WTC11 (cell line): ENCODE measurements at regions not wholly inside any gene's neighbourhood (a gene's known extent, or its start where the extent isn't known, plus 50 kb on each side); places are given as distances from the start of the nearest gene placed in this dataset.

Source experiments
- ATAC-seq: fragments of 200-7000 bp; cut with Tn5 transposase; 2 replicates; pipeline ENCODE4 v1.10.0; 2021; ENCODE audit warnings: mild to moderate bottlenecking, moderate library complexity
- CTCF ChIA-PET: fragments of 300-600 bp; sonication (Branson Sonifier 250); formaldehyde crosslinking; loops from one replicate; lab custom pipeline; 2021; ENCODE audit warnings: antibody characterized with exemption; lab: Charles Lee
- POLR2A ChIA-PET: fragments of 350-600 bp; sonication (Branson Sonifier 250); formaldehyde crosslinking; loops from one replicate; lab custom pipeline; 2021; ENCODE audit warnings: antibody characterized with exemption; lab: Charles Lee
- DNase-seq: peaks from one replicate; pipeline ENCODE4 v3.0.0; 2021; ENCODE audit warnings: low spot score
- H3K27ac Mint-ChIP-seq: 2 replicates; pipeline ENCODE4 v1.8.0; 2021; ENCODE audit warnings: mixed read lengths
- H3K27me3 Mint-ChIP-seq: 2 replicates; pipeline ENCODE4 v1.8.0; 2021; ENCODE audit warnings: low read depth, mild to moderate bottlenecking, moderate library complexity, mixed read lengths
- H3K36me3 Mint-ChIP-seq: 2 replicates; pipeline ENCODE4 v1.8.0; 2021; ENCODE audit warnings: mixed read lengths
- H3K4me1 Mint-ChIP-seq: 2 replicates; pipeline ENCODE4 v1.8.0; 2022; ENCODE audit warnings: mixed read lengths
- H3K4me3 Mint-ChIP-seq: 2 replicates; pipeline ENCODE4 v1.8.0; 2021; ENCODE audit warnings: mild to moderate bottlenecking, moderate library complexity, mixed read lengths
- H3K9me3 Mint-ChIP-seq: 2 replicates; pipeline ENCODE4 v1.8.0; 2021; ENCODE audit warnings: mixed read lengths
- AFF4 ChIP-seq: sonication (generic); formaldehyde crosslinking; IDR thresholded peaks from 2 replicates; pipeline ENCODE4 v1.8.1; 2023; ENCODE audit warnings: mild to moderate bottlenecking, missing genetic modification reagents, borderline replicate concordance
- ARID4B ChIP-seq: sonication (generic); formaldehyde crosslinking; IDR thresholded peaks from 2 replicates; pipeline ENCODE4 v1.8.0; 2023; ENCODE audit warnings: missing genetic modification reagents, mild to moderate bottlenecking, borderline replicate concordance
- GABPB1 ChIP-seq: sonication (generic); formaldehyde crosslinking; IDR thresholded peaks from 2 replicates; pipeline ENCODE4 v1.8.1; 2023; ENCODE audit warnings: mild to moderate bottlenecking, missing genetic modification reagents
- IRF1 ChIP-seq: sonication (generic); formaldehyde crosslinking; IDR thresholded peaks from 2 replicates; pipeline ENCODE4 v1.8.0; 2023; ENCODE audit warnings: missing genetic modification reagents
- NR1H2 ChIP-seq: sonication (generic); formaldehyde crosslinking; IDR thresholded peaks from 2 replicates; pipeline ENCODE4 v1.9.0; 2021; ENCODE audit warnings: mild to moderate bottlenecking, moderate library complexity, missing genetic modification reagents
- RELA ChIP-seq: sonication (generic); formaldehyde crosslinking; IDR thresholded peaks from 2 replicates; pipeline ENCODE4 v1.8.1; 2022; ENCODE audit warnings: missing genetic modification reagents, mild to moderate bottlenecking, borderline replicate concordance
- RORB ChIP-seq: fragments of 250-450 bp; sonication (Bioruptor Pico); IDR thresholded peaks from 2 replicates; pipeline ENCODE4 v1.9.0; 2021; ENCODE audit warnings: mild to moderate bottlenecking
- SMAD3 ChIP-seq: sonication (generic); formaldehyde crosslinking; IDR thresholded peaks from 2 replicates; pipeline ENCODE4 v1.8.0; 2022; ENCODE audit warnings: missing genetic modification reagents, mild to moderate bottlenecking, borderline replicate concordance
- STAT6 ChIP-seq: sonication (generic); formaldehyde crosslinking; conservative IDR thresholded peaks from 2 replicates; pipeline ENCODE4 v1.8.1; 2023; ENCODE audit warnings: mild to moderate bottlenecking, low read depth, missing genetic modification reagents, moderate library complexity
- TEAD4 ChIP-seq: sonication (generic); formaldehyde crosslinking; IDR thresholded peaks from 2 replicates; pipeline ENCODE4 v1.8.0; 2022; ENCODE audit warnings: mild to moderate bottlenecking, missing genetic modification reagents
- USF1 ChIP-seq: sonication (generic); formaldehyde crosslinking; IDR thresholded peaks from 2 replicates; pipeline ENCODE4 v1.8.0; 2022; ENCODE audit warnings: mild to moderate bottlenecking, missing genetic modification reagents
- USF2 ChIP-seq: sonication (generic); formaldehyde crosslinking; IDR thresholded peaks from 2 replicates; pipeline ENCODE4 v1.8.1; 2023; ENCODE audit warnings: mild to moderate bottlenecking, missing genetic modification reagents, moderate library complexity
- ZNF138 ChIP-seq: sonication (generic); formaldehyde crosslinking; conservative IDR thresholded peaks from 2 replicates; pipeline ENCODE4 v1.8.1; 2022; ENCODE audit warnings: mild to moderate bottlenecking, moderate library complexity, missing genetic modification reagents
- ZNF232 ChIP-seq: sonication (generic); formaldehyde crosslinking; IDR thresholded peaks from 2 replicates; pipeline ENCODE4 v1.8.0; 2022; ENCODE audit warnings: mild to moderate bottlenecking, missing genetic modification reagents
- ZNF317 ChIP-seq: sonication (generic); formaldehyde crosslinking; IDR thresholded peaks from 2 replicates; pipeline ENCODE4 v1.8.1; 2023; ENCODE audit warnings: low read depth, mild to moderate bottlenecking, moderate library complexity, missing genetic modification reagents, borderline replicate concordance
- ZNF423 ChIP-seq: fragments of 250-450 bp; sonication (Bioruptor Pico); IDR thresholded peaks from 2 replicates; pipeline ENCODE4 v2.1.2; 2022; ENCODE audit warnings: mild to moderate bottlenecking, moderate library complexity
- ZNF671 ChIP-seq: fragments of 250-450 bp; sonication (Bioruptor Pico); IDR thresholded peaks from 2 replicates; pipeline ENCODE4 v1.8.0; 2021; ENCODE audit warnings: mild to moderate bottlenecking

- TF ChIP-seq IRF1: no peak
- no peak for TF ChIP-seq ZNF671 (CRISPR knock-in tag)
- TF ChIP-seq, all 79 proteins: peak for 0
These were observed 515.1 kb upstream of the PTBP2 start (continued) for GRCh38 chr1:96206451-96206850.

GRCh38 chr1:96207936-96208335 lies 513.6 kb upstream of the PTBP2 start:
- Mint-ChIP-seq H3K27ac (no peak overlapping the region), H3K9me3 (no peaks in the 10 kb centered on the region), H3K4me3 (no peak overlapping the region), H3K4me1 (no peaks in the 10 kb centered on the region), H3K36me3 (no peaks in the 10 kb centered on the region), H3K27me3 (peaks cover 20% of the 10 kb centered on the region)
- no peak for ATAC-seq
- POLR2A ChIA-PET: no interaction called here
- CTCF ChIA-PET: no interaction called here
- no peak for DNase-seq
- TF ChIP-seq SMAD3 (CRISPR knock-in tag): no peak
- no peak for TF ChIP-seq ZNF317 (CRISPR knock-in tag)
- TF ChIP-seq NR1H2: no peak
- no peak for TF ChIP-seq GABPB1
- no peak for TF ChIP-seq ARID4B
- no peak for TF ChIP-seq ZNF138
- TF ChIP-seq RELA (CRISPR knock-in tag): no peak
- TF ChIP-seq RORB (CRISPR knock-in tag): no peak
- TF ChIP-seq TEAD4 (CRISPR knock-in tag): no peak
- no peak for TF ChIP-seq ZNF232 (CRISPR knock-in tag)
- no peak for TF ChIP-seq AFF4
- no peak for TF ChIP-seq ZNF423 (CRISPR knock-in tag)
- no peak for TF ChIP-seq USF2
- no peak for TF ChIP-seq USF1 (CRISPR knock-in tag)
- TF ChIP-seq STAT6 (CRISPR knock-in tag): no peak
